BLaER1 (cell line): ENCODE measurements at regions not wholly inside any gene's neighbourhood (a gene's known extent, or its start where the extent isn't known, plus 50 kb on each side); places are given as distances from the start of the nearest gene placed in this dataset.

ENCODE experiments used
- H3K27ac ChIP-seq: shearing (Covaris generic); formaldehyde crosslinking; 2 replicates; pipeline ENCODE4 v1.8.1; 2022
- H3K27me3 ChIP-seq: shearing (Covaris generic); formaldehyde crosslinking; 2 replicates; pipeline ENCODE4 v1.8.1; 2022
- H3K36me3 ChIP-seq: shearing (Covaris generic); formaldehyde crosslinking; 2 replicates; pipeline ENCODE4 v1.8.1; 2022
- H3K4me1 ChIP-seq: shearing (Covaris generic); formaldehyde crosslinking; 2 replicates; pipeline ENCODE4 v1.8.1; 2022
- H3K4me2 ChIP-seq: shearing (Covaris generic); formaldehyde crosslinking; 2 replicates; pipeline ENCODE4 v1.8.1; 2022
- H3K4me3 ChIP-seq: shearing (Covaris generic); formaldehyde crosslinking; 2 replicates; pipeline ENCODE4 v1.8.1; 2022
- H3K9ac ChIP-seq: shearing (Covaris generic); formaldehyde crosslinking; 2 replicates; pipeline ENCODE4 v1.8.1; 2022
- H3K9me3 ChIP-seq: shearing (Covaris generic); formaldehyde crosslinking; 2 replicates; pipeline ENCODE4 v1.8.1; 2022
- H4K20me1 ChIP-seq: shearing (Covaris generic); formaldehyde crosslinking; 2 replicates; pipeline ENCODE4 v1.8.1; 2022
- Cebpa-rat ChIP-seq: shearing (Covaris generic); IDR thresholded peaks from 2 replicates; pipeline ENCODE4 v1.8.1; 2022

- Histone ChIP-seq H3K9me3 (no peaks in the 10 kb centered on the region), H3K4me3 (no peak overlapping the region), H3K4me1 (no peaks in the 10 kb centered on the region), H4K20me1 (no peaks in the 10 kb centered on the region), H3K9ac (no peak overlapping the region), H3K36me3 (no peaks in the 10 kb centered on the region), H3K27me3 (no peaks in the 10 kb centered on the region), H3K27ac (no peak overlapping the region), H3K4me2 (no peak overlapping the region)
- no peak for TF ChIP-seq Cebpa-rat
Observed at GRCh38 chr3:459311-459670, 262.7 kb downstream of the CHL1 start.

GRCh38 chr3:461006-461405 is 264.4 kb downstream of the CHL1 start:
- no peak overlapping the region for H3K4me3 ChIP-seq
- H4K20me1 ChIP-seq = no peaks in the 10 kb centered on the region
- no peaks in the 10 kb centered on the region for H3K9me3 ChIP-seq

GRCh38 chr3:462851-463250 is 266.3 kb downstream of the CHL1 start:
- Histone ChIP-seq H3K27ac (no peak overlapping the region), H3K27me3 (no peaks in the 10 kb centered on the region), H3K4me1 (no peaks in the 10 kb centered on the region), H3K4me3 (no peak overlapping the region), H3K36me3 (no peaks in the 10 kb centered on the region), H3K4me2 (no peak overlapping the region), H4K20me1 (no peaks in the 10 kb centered on the region), H3K9ac (no peak overlapping the region), H3K9me3 (no peaks in the 10 kb centered on the region)
- no peak for TF ChIP-seq Cebpa-rat

More at GRCh38 chr3:461006-461405, 264.4 kb downstream of the CHL1 start:
- Histone ChIP-seq H3K36me3 (no peaks in the 10 kb centered on the region), H3K4me1 (no peaks in the 10 kb centered on the region), H3K27me3 (no peaks in the 10 kb centered on the region), H3K9ac (no peak overlapping the region), H3K27ac (no peak overlapping the region), H3K4me2 (no peak overlapping the region)
- TF ChIP-seq Cebpa-rat = no peak

GRCh38 chr3:463252-464192 is 267.0 kb downstream of the CHL1 start:
- Histone ChIP-seq H4K20me1 (no peaks in the 10 kb centered on the region), H3K9me3 (no peaks in the 10 kb centered on the region), H3K4me2 (no peak overlapping the region), H3K27me3 (no peaks in the 10 kb centered on the region), H3K27ac (no peak overlapping the region), H3K4me1 (no peaks in the 10 kb centered on the region), H3K36me3 (no peaks in the 10 kb centered on the region), H3K4me3 (no peak overlapping the region), H3K9ac (no peak overlapping the region)
- TF ChIP-seq Cebpa-rat = no peak

GRCh38 chr3:464255-464654 is 267.7 kb downstream of the CHL1 start:
- no peaks in the 10 kb centered on the region for H3K36me3 ChIP-seq
- no peak overlapping the region for H3K4me3 ChIP-seq
- no peak overlapping the region for H3K27ac ChIP-seq
- no peaks in the 10 kb centered on the region for H3K27me3 ChIP-seq
- H4K20me1 ChIP-seq = no peaks in the 10 kb centered on the region
- TF ChIP-seq Cebpa-rat = no peak
- H3K4me2 ChIP-seq = no peak overlapping the region
- H3K4me1 ChIP-seq = no peaks in the 10 kb centered on the region
- no peaks in the 10 kb centered on the region for H3K9me3 ChIP-seq
- H3K9ac ChIP-seq = no peak overlapping the region

GRCh38 chr3:468172-468571 is 271.6 kb downstream of the CHL1 start:
- Histone ChIP-seq H3K4me2 (no peak overlapping the region), H4K20me1 (no peaks in the 10 kb centered on the region), H3K4me1 (no peaks in the 10 kb centered on the region), H3K36me3 (no peaks in the 10 kb centered on the region), H3K9ac (no peak overlapping the region), H3K27me3 (no peaks in the 10 kb centered on the region), H3K9me3 (peaks cover 16% of the 10 kb centered on the region), H3K4me3 (no peak overlapping the region), H3K27ac (no peak overlapping the region)
- no peak for TF ChIP-seq Cebpa-rat

- Histone ChIP-seq H3K9ac (no peak overlapping the region), H3K4me2 (no peak overlapping the region), H3K9me3 (peaks cover 16% of the 10 kb centered on the region), H3K36me3 (no peaks in the 10 kb centered on the region), H3K4me3 (no peak overlapping the region), H3K27me3 (no peaks in the 10 kb centered on the region), H4K20me1 (no peaks in the 10 kb centered on the region), H3K4me1 (no peaks in the 10 kb centered on the region), H3K27ac (no peak overlapping the region)
- TF ChIP-seq Cebpa-rat = no peak
Observed at GRCh38 chr3:473033-473800, 276.7 kb downstream of the CHL1 start.

GRCh38 chr3:474828-475227 is 278.3 kb downstream of the CHL1 start:
- TF ChIP-seq Cebpa-rat = no peak
- Histone ChIP-seq H3K4me1 (no peaks in the 10 kb centered on the region), H3K27ac (no peak overlapping the region), H3K4me2 (no peak overlapping the region), H3K9ac (no peak overlapping the region), H3K9me3 (peaks cover 15% of the 10 kb centered on the region), H3K4me3 (no peak overlapping the region), H4K20me1 (no peaks in the 10 kb centered on the region), H3K36me3 (no peaks in the 10 kb centered on the region), H3K27me3 (no peaks in the 10 kb centered on the region)

GRCh38 chr3:480070-480469 is 283.5 kb downstream of the CHL1 start:
- Histone ChIP-seq H4K20me1 (no peaks in the 10 kb centered on the region), H3K9ac (no peak overlapping the region), H3K4me2 (no peak overlapping the region)

GRCh38 chr3:481111-481510 is 284.5 kb downstream of the CHL1 start:
- H3K4me2 ChIP-seq = no peak overlapping the region
- no peak overlapping the region for H3K9ac ChIP-seq
- H3K27me3 ChIP-seq = no peaks in the 10 kb centered on the region
- H3K4me1 ChIP-seq = no peaks in the 10 kb centered on the region
- H3K9me3 ChIP-seq = 0 out of 2 replicates have a peak, but pooled peaks cover 3% of the 10 kb centered on the region
- no peaks in the 10 kb centered on the region for H4K20me1 ChIP-seq
- no peak overlapping the region for H3K4me3 ChIP-seq
- no peak for TF ChIP-seq Cebpa-rat
- no peak overlapping the region for H3K27ac ChIP-seq
- H3K36me3 ChIP-seq = no peaks in the 10 kb centered on the region

More at GRCh38 chr3:480070-480469, 283.5 kb downstream of the CHL1 start:
- no peaks in the 10 kb centered on the region for H3K36me3 ChIP-seq
- no peak for TF ChIP-seq Cebpa-rat
- H3K27ac ChIP-seq = no peak overlapping the region
- no peaks in the 10 kb centered on the region for H3K27me3 ChIP-seq
- H3K4me3 ChIP-seq = no peak overlapping the region
- H3K9me3 ChIP-seq = 0 out of 2 replicates have a peak, but pooled peaks cover 3% of the 10 kb centered on the region
- no peaks in the 10 kb centered on the region for H3K4me1 ChIP-seq
